NCI-H1092 treated with DMSO at 0.1 percent for 48 hours (cell line): ENCODE measurements at regions not wholly inside any gene's neighbourhood (a gene's known extent, or its start where the extent isn't known, plus 50 kb on each side); places are given as distances from the start of the nearest gene placed in this dataset.
"Not testable (repeated sequence)": the region's sequence is repeated elsewhere in the genome, so short reads cannot be mapped to it uniquely, and the experiment has no call there.

ENCODE experiments used
- DNase-seq: peaks from one replicate; lab custom pipeline; 2025; lab: John Stamatoyannopoulos, UW

GRCh38 chr5:86671536-86671935 lies 53.8 kb downstream of the COX7C start:
- no peak for DNase-seq

- no peak for DNase-seq
Observed at GRCh38 chr5:86674069-86674468, 56.3 kb downstream of the COX7C start.

DNA sequence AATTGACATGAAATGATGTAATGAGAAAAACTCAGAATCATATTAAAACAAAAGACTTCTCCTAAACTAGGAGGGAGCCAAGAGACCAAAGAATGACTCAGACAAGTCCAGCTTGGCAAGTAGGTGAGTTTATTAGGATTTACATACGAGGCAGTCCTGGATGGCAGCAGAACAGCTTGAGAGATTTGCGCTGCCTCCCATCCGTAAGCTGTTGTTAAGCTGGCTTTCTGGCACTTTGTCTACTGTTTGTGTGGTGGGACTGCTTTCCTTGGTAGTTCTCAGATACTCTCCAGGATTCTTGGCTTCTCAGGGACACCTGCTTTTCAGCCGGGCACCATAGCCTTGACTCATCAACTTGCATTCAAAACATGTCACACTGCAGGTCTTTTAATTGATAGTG lies 57.6 kb downstream of the COX7C start:
- no peak for DNase-seq

GRCh38 chr5:86679529-86679928 lies 61.8 kb downstream of the COX7C start:
- DNase-seq, result peak; percentile 49

GRCh38 chr5:86679949-86680348 lies 62.2 kb downstream of the COX7C start:
- DNase-seq, result no peak

DNA sequence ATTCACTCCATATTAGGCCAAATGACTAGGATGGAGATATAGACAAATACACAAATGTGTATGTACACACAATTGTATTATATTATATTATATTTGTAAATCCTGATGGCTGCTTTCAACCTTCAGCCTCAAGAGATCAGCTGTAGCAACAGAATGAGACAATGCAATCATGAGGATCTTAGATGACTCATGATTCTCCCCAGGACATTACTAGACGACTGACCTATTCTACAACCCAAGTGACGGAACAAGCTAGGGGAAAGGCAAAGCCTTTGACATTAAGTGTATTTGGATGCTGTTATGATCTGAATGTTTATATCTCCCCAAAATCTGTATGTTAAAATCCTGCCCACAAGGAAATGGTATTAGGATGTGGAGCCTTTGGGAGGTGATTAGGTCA lies 66.5 kb downstream of the COX7C start:
- no peak for DNase-seq

DNA sequence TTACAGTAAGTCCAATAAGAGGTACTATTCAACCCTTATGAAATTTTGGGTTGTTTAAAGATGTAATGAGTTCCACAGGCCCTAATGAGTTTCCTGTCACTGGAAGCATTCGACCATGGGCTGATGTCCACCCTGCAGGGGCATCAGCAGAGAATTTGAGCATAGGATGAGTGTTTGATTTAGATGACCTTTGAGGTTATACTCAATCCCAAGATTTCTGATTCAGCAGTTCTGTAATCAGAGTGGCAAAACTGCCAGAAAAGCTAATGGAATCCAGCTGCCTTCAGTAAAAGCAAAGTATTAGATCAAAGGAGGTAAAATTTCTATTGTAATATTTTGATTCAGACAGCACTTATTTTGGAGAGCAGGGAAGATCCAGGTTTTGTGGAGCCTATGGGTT lies 68.3 kb downstream of the COX7C start:
- no peak for DNase-seq

DNA sequence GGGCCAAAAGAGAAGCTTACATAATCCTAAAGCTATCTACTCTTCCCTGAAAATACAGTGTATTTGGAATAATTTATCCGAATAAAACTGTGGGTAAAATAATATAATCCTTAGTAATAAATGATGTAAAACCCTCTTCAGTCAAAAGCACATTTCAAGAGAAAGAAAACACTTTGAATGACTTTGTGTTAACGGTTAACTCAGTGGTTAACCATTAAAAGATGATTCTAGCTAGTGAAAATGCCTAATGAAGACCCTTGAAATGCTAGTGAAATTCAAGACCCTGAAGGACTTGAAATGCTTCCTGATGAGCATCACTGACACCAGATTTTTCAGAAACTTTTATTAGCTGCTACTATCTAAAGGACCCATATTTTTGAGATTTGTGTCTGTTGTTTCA lies 70.7 kb downstream of the COX7C start:
- no peak for DNase-seq

GRCh38 chr5:86689103-86689729 lies 71.5 kb downstream of the COX7C start:
- DNase-seq, result no peak

GRCh38 chr5:86709157-86709881 lies 91.6 kb downstream of the COX7C start:
- no peak for DNase-seq

GRCh38 chr5:86716121-86716520 lies 98.4 kb downstream of the COX7C start:
- no peak for DNase-seq

DNA sequence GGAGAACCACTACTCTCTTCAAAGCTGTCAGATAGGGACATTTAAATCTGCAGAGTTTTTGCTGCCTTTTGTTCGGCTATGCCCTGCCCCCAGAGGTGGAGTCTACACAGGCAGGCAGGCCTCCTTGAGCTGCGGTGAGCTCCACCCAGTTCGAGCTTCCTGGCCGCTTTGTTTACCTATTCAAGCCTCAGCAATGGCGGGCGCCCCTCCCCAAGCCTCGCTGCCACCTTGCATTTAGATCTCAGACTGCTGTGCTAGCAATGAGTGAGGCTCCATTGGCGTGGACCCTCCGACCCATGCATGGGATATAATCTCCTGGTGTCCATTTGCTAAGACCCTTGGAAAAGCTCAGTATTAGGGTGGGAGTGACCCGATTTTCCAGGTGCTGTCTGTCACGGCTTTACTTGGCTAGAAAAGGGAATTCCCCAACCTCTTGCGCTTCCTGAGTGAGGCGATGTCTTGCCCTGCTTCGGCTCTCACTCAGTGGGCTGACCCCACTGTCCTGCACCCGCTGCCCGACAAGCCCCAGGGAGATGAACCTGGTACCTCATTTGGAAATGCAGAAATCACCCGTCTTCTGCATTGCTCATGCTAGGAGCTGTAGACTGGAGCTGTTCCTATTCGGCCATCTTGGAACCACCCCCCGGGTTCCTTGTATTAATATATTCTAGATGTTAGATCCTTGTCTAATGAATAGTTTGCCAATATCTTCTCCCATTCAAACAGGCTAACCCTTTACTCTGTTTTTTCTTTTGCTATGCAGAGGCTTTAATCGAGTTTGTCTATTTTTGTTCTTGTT lies 113.8 kb downstream of the COX7C start:
- not testable (repeated sequence) for DNase-seq

DNA sequence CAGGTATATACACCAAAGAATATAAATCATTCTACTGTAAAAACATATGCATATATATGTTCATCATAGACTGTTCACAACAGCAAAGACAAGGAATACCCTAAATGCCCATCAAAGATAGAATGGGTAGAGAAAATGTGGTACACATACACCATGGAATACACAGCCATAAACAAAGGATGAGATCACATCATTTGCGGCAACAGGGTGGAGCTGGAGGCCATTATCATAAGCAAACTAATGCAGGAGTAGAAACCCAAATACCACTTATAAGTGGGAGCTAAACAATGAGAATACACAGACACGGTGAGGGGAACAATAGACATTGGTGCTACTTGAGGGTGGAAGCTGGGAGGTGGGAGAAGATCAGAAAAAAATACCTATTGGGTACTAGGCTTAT lies 117.6 kb downstream of the COX7C start:
- no peak for DNase-seq

DNA sequence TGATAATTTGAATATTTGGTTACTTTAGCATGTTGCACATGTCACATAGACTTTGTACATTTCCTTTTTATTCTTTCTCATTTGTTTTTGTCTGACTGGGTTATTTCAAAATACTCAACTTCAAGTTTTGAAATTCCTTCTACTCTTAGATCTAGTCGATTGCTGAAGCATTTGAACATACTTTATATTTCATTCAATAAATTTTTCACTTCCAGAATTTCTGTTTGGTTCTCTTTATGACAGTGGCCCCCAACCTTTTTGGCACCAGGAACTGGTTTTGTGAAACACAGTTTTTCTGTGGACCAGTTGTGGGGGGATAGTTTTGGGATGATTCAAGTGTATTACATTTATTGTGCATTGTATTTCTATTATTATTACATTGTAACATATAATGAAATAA lies 119.8 kb downstream of the COX7C start:
- no peak for DNase-seq

DNA sequence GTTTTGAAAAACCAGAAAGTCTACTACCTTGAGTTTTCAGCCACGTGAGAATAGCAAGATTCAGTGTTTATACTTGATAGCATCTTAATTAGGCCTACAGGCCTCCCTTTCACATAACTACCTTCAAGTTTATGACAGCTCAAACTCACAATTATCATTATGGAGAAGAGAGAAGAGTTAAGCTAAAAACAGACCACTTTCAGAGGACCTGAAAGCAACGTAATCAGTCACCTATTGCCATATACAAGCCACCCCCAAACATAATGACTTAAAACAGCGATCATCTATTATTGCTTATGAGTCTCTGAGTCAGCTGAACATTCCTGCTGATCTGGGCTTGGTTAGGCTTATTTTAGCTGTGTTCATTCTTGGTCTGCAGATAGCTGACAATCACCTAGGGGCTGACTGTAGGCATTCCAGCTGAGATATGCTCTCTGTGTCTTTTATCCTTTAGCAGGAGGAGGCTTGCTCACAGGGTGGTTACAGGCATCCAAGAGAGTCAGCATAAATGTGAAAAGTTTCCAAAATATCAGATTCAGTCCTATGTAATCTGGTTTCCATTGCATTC lies 130.9 kb downstream of the COX7C start:
- DNase-seq, result no peak

DNA sequence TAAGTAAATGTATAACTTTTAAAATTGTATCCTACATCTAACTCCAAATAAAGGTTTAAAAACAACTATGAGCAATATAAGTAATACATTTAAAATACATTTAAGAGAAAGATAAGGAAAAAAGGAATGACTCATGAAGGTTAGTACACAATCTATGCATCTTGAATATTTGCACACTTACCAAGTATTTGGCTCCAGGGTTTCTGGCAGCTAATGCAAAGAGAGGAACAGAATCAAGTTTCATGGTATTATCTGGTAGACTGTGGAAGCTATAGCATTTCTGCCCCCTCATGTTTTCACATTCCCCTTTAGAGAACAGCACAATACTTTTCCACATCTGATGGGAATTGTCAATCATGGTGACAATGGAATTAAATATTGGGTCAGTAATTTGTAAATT lies 132.1 kb downstream of the COX7C start:
- DNase-seq, result no peak

- DNase-seq, result no peak
Observed at GRCh38 chr5:86756839-86757238, 139.1 kb downstream of the COX7C start.

DNA sequence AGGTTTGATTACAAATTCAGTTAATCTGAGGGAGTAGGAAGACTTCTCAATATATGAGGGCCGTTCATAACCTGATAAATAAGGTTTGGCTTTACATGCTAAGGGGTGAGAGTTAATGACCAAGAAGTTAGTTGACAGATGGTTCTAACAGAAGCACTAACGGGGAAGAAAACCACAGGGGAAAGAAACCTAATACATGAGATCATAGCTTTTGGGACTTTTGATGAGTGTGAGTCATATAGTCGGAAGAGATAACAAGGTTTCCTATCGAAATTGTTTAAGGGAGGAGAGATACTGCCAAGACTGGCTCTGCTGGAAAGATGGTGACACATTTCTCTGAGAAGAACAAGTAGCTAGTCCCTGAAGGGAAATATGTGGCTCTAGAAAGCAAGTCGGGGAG lies 140.1 kb downstream of the COX7C start:
- DNase-seq, result no peak

DNA sequence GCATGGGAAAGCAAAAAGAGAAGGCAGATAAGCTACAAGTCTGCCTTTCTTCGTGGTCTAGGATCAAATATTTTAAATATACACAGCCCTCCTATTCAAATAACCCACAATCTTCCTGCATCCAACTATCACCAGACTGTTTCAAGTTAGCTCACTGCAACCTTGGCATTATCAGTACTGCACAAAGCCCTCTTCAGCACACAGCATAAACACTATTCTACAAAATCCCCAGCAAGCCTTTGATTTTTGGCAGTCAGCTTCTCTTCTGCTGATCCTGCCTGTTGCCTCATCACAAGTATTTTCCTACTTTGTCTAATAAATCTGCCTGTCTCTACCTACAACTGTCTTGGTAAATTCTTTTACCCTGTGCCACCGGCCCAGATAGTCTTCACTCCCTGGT lies 142.9 kb downstream of the COX7C start:
- DNase-seq, result no peak

- no peak for DNase-seq
Observed at GRCh38 chr5:86763929-86764328, 146.2 kb downstream of the COX7C start.

GRCh38 chr5:86765778-86766502 lies 148.2 kb downstream of the COX7C start:
- no peak for DNase-seq

DNA sequence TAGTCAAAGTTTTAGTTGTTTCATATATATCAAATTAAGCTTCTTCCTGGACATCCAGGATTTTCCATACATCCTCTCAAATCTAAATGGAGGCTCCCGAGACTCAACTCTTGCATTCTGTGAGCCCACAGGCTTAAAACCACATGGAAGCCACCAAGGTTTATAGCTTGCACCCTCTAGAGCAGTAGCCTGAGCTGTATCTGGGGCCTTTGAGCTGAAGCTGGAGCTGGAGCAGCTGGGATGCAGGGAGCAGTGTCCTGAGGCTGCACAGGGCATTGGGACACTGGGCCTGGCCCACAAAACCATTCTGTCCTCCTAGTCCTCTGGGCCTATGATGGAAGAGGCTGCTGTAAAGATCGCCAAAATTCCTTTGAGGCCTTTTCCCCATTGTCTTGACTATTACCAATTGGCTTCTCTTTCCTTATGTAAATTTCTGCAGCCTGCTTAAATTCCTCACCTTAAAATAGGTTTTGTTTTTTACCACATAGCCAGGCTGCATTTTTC lies 151.0 kb downstream of the COX7C start:
- no peak for DNase-seq
